A673 (cell line): ENCODE measurements at regions not wholly inside any gene's neighbourhood (a gene's known extent, or its start where the extent isn't known, plus 50 kb on each side); places are given as distances from the start of the nearest gene placed in this dataset.
"Not testable (repeated sequence)": the region's sequence is repeated elsewhere in the genome, so short reads cannot be mapped to it uniquely, and the experiment has no call there.

Source experiments
- BruUV-seq: library from RNA; stranded (reverse); fragments of 400-500 nt; replicated peaks from 2 replicates; lab custom pipeline; 2021; lab: Mats Ljungman, UMichigan
- CTCF ChIA-PET: fragments of 300-600 bp; sonication (Branson Sonifier 250); formaldehyde crosslinking; loops from one replicate; lab custom pipeline; 2022; ENCODE audit warnings: antibody characterized with exemption; lab: Charles Lee
- POLR2A ChIA-PET: fragments of 300-600 bp; sonication (Branson Sonifier 250); formaldehyde crosslinking; loops from one replicate; lab custom pipeline; 2022; ENCODE audit warnings: antibody characterized with exemption; ENCODE audit not compliant: low non-redundant PET; lab: Charles Lee
- DNase-seq: peaks from one replicate; pipeline ENCODE4 v3.0.0-alpha.2; 2015; ENCODE audit warnings: low spot score
- H3K27ac ChIP-seq: fragments of 200-600 bp; sonication (generic); 2 replicates; pipeline ENCODE4 v1.5.1; 2016; ENCODE audit warnings: mixed run types, low read depth, mild to moderate bottlenecking, mixed read lengths, antibody characterized with exemption, low read length; ENCODE audit not compliant: poor library complexity, severe bottlenecking
- H3K27me3 ChIP-seq: fragments of 200-600 bp; sonication (generic); replicated peaks from 2 replicates; pipeline ENCODE4 v1.6.1; 2017; ENCODE audit warnings: mixed run types, low read depth, mild to moderate bottlenecking, mixed read lengths, antibody characterized with exemption, low read length; ENCODE audit not compliant: insufficient read depth, poor library complexity
- H3K36me3 ChIP-seq: fragments of 200-600 bp; sonication (generic); 2 replicates; pipeline ENCODE4 v1.6.1; 2016; ENCODE audit warnings: mixed run types, mild to moderate bottlenecking, mixed read lengths, antibody characterized with exemption, low read length; ENCODE audit not compliant: insufficient read depth, poor library complexity, severe bottlenecking
- H3K4me1 ChIP-seq: fragments of 200-600 bp; sonication (generic); 2 replicates; pipeline ENCODE4 v1.6.1; 2017; ENCODE audit warnings: mixed run types, mild to moderate bottlenecking, mixed read lengths, antibody characterized with exemption, low read length; ENCODE audit not compliant: insufficient read depth, poor library complexity, severe bottlenecking
- H3K4me3 ChIP-seq: fragments of 200-600 bp; sonication (generic); 2 replicates; pipeline ENCODE4 v1.5.1; 2016; ENCODE audit warnings: low read depth, mixed run types, mild to moderate bottlenecking, mixed read lengths, low read length; ENCODE audit not compliant: poor library complexity, severe bottlenecking
- H3K9me3 ChIP-seq: fragments of 200-600 bp; sonication (generic); 2 replicates; pipeline ENCODE4 v1.6.1; 2016; ENCODE audit warnings: mixed run types, low read depth, mild to moderate bottlenecking, mixed read lengths, antibody characterized with exemption, low read length; ENCODE audit not compliant: poor library complexity, severe bottlenecking
- EZH2 ChIP-seq: fragments of 200-600 bp; sonication (generic); IDR thresholded peaks from 2 replicates; pipeline ENCODE4 v1.6.1; 2017; ENCODE audit warnings: borderline replicate concordance, low read depth, mild to moderate bottlenecking, mixed read lengths, antibody characterized with exemption, low read length; ENCODE audit not compliant: poor library complexity, severe bottlenecking
- intact Hi-C: fragments of 100-400 bp; cut with micrococcal nuclease; formaldehyde crosslinking; loops from one replicate; pipeline ENCODE4 v1.10.0; 2022; ENCODE audit not compliant: unreplicated experiment
- TF ChIP-seq, protein P1 (sequence below): fragments of 300-800, 200-600 bp; sonication (generic); conservative IDR thresholded peaks from 2 replicates; pipeline ENCODE4 v1.5.1; 2017; ENCODE audit warnings: low read depth, mild to moderate bottlenecking, antibody characterized with exemption, low read length, moderate library complexity, mixed read lengths

DNA sequence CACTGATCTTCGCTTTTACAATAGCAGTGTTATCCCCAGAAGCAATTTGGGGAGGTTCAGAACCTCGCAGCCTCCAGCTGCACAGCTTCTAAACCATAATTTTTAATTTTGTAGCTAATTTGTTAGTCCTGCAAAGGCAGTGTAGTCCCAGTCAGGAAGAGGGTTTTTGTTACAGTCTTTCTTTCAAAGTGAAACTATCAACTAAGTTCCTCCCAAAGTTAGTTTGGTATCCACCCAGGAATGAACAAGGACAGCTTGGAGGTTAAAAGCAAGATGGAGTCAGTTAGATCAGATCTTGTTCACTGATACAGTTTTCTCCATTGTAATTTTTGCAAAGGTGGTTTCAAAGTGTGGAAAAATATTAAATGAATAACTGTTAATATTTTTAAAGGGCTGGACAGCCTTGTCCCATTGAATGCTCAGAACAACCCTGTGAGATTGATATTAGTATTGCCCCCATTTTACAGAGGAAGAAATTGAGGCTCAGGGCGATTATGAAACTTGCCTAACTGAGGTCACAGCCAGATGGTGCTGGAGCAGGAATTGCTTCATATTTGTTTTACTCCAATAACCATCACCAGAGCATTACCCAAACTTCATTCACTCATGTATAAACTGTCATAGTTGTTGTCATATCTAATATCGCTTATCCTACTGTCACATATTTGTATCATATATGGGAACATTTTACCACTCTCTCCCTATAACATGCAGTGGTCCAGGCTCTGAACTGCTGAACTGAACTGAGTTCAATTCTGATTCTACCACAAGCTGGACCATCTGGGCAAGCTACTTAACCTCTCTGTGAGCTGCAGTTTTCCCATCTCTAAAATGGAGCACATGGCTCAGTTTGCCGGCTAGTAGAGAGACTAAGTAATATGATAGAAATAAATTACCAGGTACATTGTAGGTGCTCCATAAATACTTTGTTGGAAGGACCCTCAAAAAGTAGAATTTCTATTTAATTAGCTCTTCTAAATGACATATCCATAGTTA, 213.8 kb downstream of the BCAS1 start:
- no peaks in the 10 kb centered on the region for H3K27me3 ChIP-seq
- no peaks in the 10 kb centered on the region for H3K9me3 ChIP-seq
- no TSS peak for BruUV-seq
- no peak for DNase-seq
- no peak for TF ChIP-seq EZH2
- TF ChIP-seq, protein P1, sequence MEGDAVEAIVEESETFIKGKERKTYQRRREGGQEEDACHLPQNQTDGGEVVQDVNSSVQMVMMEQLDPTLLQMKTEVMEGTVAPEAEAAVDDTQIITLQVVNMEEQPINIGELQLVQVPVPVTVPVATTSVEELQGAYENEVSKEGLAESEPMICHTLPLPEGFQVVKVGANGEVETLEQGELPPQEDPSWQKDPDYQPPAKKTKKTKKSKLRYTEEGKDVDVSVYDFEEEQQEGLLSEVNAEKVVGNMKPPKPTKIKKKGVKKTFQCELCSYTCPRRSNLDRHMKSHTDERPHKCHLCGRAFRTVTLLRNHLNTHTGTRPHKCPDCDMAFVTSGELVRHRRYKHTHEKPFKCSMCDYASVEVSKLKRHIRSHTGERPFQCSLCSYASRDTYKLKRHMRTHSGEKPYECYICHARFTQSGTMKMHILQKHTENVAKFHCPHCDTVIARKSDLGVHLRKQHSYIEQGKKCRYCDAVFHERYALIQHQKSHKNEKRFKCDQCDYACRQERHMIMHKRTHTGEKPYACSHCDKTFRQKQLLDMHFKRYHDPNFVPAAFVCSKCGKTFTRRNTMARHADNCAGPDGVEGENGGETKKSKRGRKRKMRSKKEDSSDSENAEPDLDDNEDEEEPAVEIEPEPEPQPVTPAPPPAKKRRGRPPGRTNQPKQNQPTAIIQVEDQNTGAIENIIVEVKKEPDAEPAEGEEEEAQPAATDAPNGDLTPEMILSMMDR: no peak
- H3K36me3 ChIP-seq: no peaks in the 10 kb centered on the region
- intact Hi-C loops: no loop called here
- peaks cover 33% of the 10 kb centered on the region for H3K4me1 ChIP-seq
- POLR2A ChIA-PET: no interaction called here
- peak overlapping the region; percentile 44 for H3K27ac ChIP-seq
- CTCF ChIA-PET: no interaction called here
- no peak overlapping the region for H3K4me3 ChIP-seq

DNA sequence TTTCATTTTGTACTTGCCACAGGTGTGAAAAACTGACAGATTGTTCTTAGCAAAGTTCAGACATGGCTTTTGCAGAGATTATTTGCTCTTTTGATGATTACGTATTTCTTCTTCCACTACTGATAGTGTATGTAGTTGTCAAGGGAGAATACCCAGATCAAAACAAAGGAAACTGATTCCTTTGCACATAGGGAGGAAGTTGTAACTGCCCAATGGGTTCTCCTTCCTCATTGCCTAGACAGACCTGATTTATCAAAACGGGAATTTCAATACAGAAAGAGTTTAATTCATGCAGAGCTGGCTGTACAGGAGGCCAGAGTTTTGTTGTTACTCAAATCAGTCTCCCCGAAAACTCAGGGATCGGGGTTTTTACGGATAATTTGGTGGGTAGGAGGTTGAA, 214.7 kb downstream of the BCAS1 start:
- DNase-seq: no peak
- Histone ChIP-seq H3K27me3 (no peaks in the 10 kb centered on the region), H3K36me3 (no peaks in the 10 kb centered on the region), H3K9me3 (no peaks in the 10 kb centered on the region), H3K27ac (peak overlapping the region; percentile 44), H3K4me1 (peaks cover 32% of the 10 kb centered on the region), H3K4me3 (no peak overlapping the region)
- intact Hi-C loops: no loop called here
- POLR2A ChIA-PET: no interaction called here
- CTCF ChIA-PET: no interaction called here
- no TSS peak for BruUV-seq
- TF ChIP-seq, protein P1: no peak
- no peak for TF ChIP-seq EZH2

DNA sequence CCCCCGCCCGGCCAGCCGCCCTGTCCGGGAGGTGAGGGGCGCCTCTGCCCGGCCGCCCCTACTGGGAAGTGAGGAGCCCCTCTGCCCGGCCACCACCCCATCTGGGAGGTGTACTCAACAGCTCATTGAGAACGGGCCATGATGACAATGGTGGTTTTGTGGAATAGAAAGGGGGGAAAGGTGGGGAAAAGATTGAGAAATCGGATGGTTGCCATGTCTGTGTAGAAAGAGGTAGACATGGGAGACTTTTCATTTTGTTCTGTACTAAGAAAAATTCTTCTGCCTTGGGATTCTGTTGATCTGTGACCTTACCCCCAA, 215.8 kb downstream of the BCAS1 start:
- H3K9me3 ChIP-seq, intact Hi-C loops, DNase-seq, POLR2A ChIA-PET, H3K36me3 ChIP-seq, H3K27ac ChIP-seq, H3K27me3 ChIP-seq, BruUV-seq, H3K4me3 ChIP-seq, CTCF ChIA-PET: not testable (repeated sequence)
- H3K4me1 ChIP-seq: peaks cover 28% of the 10 kb centered on the region
